Stimulated activated CD8-positive, alpha-beta memory T cell treated with anti-CD3 and anti-CD28 coated beads, Interleukin-12 subunit alpha, Interleukin-12 subunit beta, amount 100 ng/mL, for 4 hours (primary cell): ENCODE measurements at regions not wholly inside any gene's neighbourhood (a gene's known extent, or its start where the extent isn't known, plus 50 kb on each side); places are given as distances from the start of the nearest gene placed in this dataset.
"Not testable (repeated sequence)": the region's sequence is repeated elsewhere in the genome, so short reads cannot be mapped to it uniquely, and the experiment has no call there.

Experiments used
- DNase-seq: peaks from one replicate; pipeline ENCODE4 v3.0.0-alpha.2; 2020; ENCODE audit warnings: low read depth

- DNase-seq, result no peak
Measured at GRCh38 chr4:26044983-26045382, 131.0 kb downstream of the SMIM20 start.

GRCh38 chr4:26047795-26048194 is 133.8 kb downstream of the SMIM20 start:
- DNase-seq, result no peak

DNA sequence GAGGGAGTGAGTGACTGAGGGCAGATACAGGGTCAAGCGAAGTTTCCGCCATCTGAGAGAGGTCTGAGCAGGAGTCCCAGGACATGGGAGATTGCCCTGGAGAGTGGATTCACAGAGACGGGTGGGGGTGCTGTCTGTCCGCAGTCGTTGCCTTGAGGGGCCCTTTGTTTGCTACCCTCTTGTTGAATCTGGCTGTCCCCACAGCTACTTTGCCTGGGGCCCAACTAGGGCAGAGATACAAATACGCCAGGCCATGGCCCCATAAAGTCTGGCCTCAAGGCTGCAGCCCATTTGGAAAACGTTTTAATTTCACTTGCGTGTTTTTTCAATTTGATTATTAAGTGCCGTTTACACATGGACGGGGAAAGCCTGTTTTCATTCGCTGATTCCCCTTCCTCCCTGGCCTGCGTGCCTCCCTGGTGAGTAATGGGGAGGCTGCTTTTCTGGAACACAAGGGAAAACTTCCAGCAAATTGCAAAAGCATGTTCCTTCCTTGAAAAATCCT is 134.4 kb downstream of the SMIM20 start:
- no peak for DNase-seq

DNA sequence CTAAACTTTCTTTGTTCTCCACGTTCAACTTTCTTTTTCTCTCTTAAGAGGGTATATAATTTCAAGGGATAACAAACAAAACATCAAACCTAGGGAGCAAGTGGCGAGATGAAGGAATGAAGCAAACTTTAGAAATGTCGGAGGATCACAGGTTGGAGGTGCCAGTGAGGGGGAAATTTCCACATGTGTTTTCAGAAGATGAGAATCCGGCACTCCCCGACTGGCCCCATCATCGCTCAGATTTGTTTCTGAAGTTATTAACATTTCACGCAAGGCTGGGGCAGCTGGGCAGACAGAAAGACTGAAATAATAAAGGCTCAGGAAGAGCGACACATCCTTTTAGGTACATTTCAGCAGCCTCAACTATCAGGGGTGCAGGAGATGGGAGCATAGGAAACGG is 134.9 kb downstream of the SMIM20 start:
- no peak for DNase-seq

DNA sequence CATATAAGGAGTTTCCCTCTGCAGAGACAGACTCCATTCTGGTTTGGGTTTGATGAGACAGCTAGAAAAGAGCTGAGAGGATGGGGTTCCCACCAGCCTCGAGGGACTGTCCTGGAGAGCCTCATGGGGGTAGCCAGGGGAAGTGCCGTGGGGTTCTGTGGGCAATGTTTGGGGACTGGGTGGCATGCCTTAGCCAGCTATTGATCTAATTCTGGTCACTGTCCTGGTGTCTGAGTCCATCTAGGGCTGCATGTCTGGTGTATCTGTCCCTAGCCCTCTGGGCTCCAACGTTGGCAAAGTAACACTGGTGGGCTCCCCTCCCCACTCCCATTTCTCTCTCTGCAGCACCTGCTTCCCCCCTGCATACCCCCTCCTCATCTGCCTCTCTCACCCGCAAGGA is 135.4 kb downstream of the SMIM20 start:
- no peak for DNase-seq

DNA sequence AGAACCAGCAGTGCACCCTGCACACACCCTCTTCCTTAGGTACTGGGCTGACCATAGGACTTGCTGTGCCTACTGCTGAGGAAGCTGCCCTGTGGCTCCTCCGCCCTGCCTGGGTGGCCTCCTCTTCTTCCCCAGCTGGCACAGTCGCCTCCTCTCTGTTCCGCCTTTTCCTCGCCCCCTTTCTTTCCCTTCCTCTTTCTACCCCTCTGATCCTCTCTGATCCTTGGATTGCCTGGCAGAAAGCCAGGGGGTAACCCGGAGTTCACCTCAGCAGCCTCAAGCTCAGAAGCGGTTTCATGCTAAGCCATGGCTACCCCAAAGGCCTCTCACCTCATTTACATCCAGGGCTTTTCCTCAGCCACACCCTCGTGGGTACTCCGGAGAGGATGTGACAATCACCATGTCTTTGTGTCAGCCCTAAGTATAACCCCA is 136.2 kb downstream of the SMIM20 start:
- no peak for DNase-seq

DNA sequence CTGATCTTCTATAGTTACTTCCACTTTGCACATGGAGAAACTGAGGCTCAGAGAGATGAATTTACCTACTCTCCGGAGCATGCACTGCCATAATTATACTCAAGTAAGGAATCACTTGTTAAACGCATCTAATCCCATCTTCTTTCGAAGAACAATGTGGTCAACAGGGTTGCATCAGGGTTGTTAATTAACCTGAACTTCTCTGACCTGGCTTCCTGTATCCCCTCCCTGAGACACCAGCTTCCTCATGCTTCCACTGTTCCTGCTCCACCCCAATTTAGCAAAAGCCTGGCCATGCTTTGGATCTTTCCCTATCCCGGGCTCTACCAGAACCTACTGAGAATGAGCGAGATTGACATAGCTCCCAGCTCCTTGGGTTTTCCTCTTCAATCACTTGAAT is 136.7 kb downstream of the SMIM20 start:
- no peak for DNase-seq

- no peak for DNase-seq
Measured at GRCh38 chr4:26051240-26051639, 137.2 kb downstream of the SMIM20 start.

DNA sequence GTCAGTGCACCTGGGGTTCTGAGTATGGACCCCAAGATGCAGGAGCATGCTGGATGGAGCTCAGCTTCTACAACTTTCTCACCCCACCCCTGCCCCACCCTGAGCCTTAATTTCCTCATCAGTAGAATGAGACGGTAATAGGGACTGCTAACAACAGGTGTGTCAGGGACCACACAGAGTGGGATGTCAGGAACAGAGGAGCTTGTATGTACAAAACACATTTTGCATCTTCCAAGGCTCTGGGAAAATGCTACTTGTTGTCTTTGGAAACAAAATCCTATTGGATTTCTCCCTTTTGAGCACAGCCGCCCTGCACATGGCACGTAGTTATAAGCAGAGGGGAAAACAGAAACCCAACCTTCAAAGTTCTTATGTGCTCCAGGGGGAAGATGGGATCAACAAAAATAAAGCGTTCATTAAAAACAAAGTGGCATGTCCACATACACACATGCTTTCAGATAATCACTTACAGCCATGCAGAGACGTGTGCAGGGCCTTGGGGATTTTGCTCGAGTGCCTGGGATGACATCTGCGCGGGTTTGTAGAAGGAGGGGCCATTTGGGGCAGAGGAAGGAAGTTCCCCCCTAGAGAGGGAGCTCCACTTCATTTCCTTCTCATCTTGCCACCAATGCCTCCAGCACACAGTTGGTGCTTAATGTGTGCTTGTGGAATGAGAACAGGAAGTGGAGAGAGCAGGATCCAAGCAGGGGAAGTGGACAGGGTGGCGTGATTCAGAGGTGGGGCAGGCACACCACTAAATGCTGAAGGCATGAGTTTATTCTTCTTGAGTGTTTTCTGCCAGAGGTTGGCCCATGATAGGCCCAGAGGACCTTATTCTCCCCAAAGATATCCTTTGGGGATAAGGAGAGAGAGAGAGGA is 138.9 kb downstream of the SMIM20 start:
- DNase-seq, result no peak

DNA sequence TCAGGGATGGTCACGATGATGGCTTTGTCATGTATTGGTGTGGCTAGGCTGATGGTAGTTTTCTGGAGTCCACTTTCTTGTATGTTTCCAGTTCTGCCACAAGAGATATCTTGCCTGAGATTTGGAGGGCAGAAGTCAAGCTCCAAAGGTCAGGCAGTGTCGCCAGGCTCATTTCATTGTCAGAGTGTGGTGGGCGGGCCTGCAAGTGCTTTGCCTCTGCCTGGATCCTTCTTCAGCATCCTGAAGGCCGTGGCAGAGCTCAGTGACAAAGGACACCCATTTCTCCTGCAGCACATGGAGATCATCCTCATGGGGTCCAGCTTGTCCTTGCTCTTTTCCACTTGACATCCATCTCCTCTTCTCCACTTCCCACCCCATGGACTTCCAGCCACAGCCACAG is 139.7 kb downstream of the SMIM20 start:
- no peak for DNase-seq

- no peak for DNase-seq
Measured at GRCh38 chr4:26055855-26056254, 141.8 kb downstream of the SMIM20 start.

DNA sequence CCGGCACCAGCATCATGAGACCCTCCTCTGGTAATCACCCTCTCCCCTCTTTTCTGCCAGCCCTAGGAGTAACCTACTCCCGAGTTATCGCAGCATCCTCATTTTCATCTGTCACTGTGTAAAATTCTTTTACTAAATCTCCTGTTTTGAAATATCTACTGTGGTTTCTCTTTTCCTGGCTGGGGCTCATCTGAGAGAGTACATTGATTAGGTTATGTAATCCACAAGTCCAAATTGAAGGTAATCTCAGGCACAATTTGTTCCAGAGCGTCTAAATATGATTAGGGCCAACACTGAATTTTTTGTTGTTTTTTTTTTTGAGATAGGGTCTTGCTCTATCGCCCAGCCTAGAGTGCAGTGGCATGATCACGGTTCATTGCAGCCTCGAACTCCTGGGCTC is 142.4 kb downstream of the SMIM20 start:
- DNase-seq, result no peak

- not testable (repeated sequence) for DNase-seq
Measured at GRCh38 chr4:26057839-26058238, 143.8 kb downstream of the SMIM20 start.

DNA sequence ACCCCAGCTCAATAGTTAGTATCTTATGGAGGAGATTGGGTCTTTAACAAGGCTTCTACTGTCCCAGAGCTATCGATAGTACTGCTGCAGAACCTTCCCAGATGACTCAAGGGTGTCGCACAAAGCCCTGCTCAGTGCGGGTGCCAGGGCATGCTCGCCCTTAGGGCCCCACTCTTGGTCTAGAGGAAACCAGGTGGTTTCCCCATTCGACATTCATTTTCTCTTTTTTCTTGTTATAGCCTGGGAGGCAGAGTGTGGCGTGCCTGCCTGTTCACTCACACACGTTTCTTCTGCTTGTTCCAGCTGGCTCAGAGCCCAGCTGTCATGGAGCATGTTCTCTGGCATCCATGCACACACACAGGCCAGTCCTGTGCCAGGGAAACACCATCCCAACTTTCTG is 144.5 kb downstream of the SMIM20 start:
- no peak for DNase-seq

DNA sequence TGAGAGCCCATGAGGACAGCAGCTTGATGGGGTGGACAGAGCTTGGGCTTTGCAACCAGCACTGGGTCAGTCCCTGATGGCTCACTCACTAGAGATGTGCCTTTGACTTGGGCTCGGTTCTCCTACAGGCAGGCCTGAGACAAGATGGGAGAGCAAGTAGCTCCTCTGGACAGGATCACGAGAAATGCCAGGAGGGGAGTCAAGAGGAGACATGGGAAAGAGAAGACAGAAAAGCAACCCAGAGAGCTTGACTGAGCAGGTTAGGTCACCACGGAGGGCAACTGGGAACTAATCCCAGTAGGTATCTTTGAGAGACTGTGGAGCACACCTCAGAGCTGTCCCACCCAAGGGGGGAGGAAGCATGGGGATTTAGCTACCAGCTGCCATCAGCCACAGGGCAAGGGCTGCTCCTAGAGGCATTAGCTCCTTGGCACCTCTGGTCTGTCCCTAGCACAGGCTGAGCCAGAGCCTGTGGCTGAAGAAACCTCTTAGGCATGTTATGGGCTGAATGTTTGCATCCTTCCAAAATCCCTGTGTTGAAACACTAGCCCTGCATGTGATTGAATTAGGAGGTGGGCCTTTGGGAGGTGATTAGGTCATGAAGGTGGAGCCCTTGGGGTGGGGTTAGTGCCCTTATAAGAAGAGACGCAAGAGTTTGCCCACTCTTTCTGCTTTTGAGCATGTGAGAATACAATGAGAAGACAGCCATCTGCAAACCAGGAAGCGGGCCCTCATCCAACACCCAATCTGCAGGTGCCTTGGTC is 145.6 kb downstream of the SMIM20 start:
- DNase-seq, result no peak

DNA sequence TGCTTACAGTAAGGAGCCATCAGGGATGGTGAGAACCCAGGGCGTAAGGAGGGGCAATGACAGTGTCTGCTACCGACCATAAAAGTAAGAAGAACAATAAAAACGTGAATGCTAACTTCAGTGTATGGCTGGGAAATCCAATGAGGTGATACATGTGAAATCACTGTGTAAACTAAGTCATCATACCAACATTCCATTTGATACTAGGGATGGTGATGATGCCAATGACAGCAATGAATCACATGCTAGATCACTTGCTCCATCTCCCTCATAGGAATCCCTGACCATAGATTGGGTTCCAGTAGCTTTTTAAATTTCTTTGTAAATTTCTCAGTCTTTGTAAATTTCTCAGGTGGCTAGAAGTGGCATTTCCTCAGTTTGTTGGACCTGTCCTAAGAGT is 146.3 kb downstream of the SMIM20 start:
- DNase-seq, result no peak

GRCh38 chr4:26061248-26061986 is 147.4 kb downstream of the SMIM20 start:
- no peak for DNase-seq

GRCh38 chr4:26062215-26062614 is 148.2 kb downstream of the SMIM20 start:
- no peak for DNase-seq

- DNase-seq, result not testable (repeated sequence)
Measured at GRCh38 chr4:26064009-26064408, 150.0 kb downstream of the SMIM20 start.

DNA sequence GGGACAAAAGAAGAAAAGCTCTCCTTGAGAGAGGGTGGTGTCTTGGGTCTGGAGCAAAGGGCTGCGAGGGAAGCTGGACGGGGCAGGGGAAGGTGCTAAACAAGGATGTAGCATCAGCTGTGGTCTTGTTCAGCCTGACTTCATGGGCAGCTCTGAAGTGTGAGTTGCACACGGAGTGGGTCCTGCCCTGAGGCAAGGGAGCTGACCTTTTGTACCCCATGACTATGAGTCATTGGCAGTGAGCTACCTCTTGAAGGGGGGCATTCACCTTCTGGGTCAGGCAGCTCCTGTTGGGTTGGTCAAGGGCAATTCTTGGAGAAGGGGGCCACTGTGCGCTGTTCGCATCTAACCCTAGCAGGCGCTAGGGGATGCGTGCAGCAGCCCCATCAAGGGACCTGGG is 151.8 kb downstream of the SMIM20 start:
- no peak for DNase-seq

- DNase-seq, result no peak
Measured at GRCh38 chr4:26067035-26067434, 153.0 kb downstream of the SMIM20 start.

- no peak for DNase-seq
Measured at GRCh38 chr4:26069218-26069617, 155.2 kb downstream of the SMIM20 start.
